Colonic mucosa (tissue), 4 donors: ENCODE measurements at regions not wholly inside any gene's neighbourhood (a gene's known extent, or its start where the extent isn't known, plus 50 kb on each side); places are given as distances from the start of the nearest gene placed in this dataset.

Experiments used
- DNase-seq: peaks from one replicate; pipeline ENCODE4 v3.0.0-alpha.2; 2020
- H3K27ac ChIP-seq: fragments of 200-600 bp; one replicate; pipeline ENCODE4 v1.8.0; 2021
- H3K27me3 ChIP-seq: fragments of 200-600 bp; one replicate; pipeline ENCODE4 v1.8.0; 2021
- H3K36me3 ChIP-seq: fragments of 200-600 bp; one replicate; pipeline ENCODE4 v1.8.0; 2021
- H3K4me1 ChIP-seq: fragments of 200-600 bp; one replicate; pipeline ENCODE4 v1.8.0; 2021; ENCODE audit warnings: mild to moderate bottlenecking
- H3K4me3 ChIP-seq: fragments of 200-600 bp; one replicate; pipeline ENCODE4 v1.8.0; 2021
- H3K9ac ChIP-seq, 2 donors: one replicate each; pipeline ENCODE4 v1.7.0; 2013; ENCODE audit warnings: control low read depth in 2 of 2, low read depth in 2 of 2, low read length in 2 of 2
- H3K9me3 ChIP-seq: fragments of 200-600 bp; one replicate; pipeline ENCODE4 v1.8.0; 2021
- intact Hi-C: fragments of 100-400 bp; cut with DNase I; formaldehyde crosslinking; loops from one replicate; pipeline ENCODE4 v1.14.1; 2022
- TF ChIP-seq, protein P1 (sequence below): fragments of 200-600 bp; IDR thresholded peaks from one replicate; pipeline ENCODE4 v1.8.0; 2022; ENCODE audit warnings: antibody characterized with exemption, mild to moderate bottlenecking
- donor health status: healthy.
- donor health status: DM: no; HTN: no; CAD: no.
- donor health status: DM: no; HTN: no; CAD: no.

DNA sequence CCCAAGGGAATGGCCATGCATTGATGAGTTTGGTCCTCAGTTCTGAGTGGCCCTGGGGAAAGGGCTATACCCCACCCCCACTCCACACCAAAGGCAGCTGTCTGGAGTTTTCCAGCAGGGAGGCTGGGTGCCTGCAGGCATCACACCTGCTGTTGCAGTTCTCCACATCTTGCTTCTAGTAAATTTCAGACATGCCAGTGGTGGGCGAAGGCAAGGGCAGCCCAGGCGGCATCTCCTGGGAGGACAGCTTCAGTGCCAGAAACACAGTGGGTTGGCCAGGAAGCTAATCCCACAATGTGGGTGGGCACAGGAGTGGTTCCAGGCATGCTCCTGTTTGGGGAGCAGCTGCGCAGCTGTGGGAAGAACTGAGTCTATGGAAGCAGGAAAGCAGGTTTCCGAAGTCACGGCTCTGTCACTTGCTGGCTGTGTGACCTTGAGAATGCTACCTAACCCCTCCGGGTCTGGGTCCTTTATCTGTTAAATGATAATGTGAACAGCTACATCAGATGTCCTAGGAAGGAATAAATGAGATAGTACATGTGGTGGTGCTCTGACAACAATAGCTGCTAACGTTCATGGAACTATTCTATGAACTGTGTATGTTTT, 84.6 kb upstream of the SPTBN1 start:
- intact Hi-C loops = no loop called here
- H3K27ac ChIP-seq = no peak overlapping the region
- H3K36me3 ChIP-seq = no peaks in the 10 kb centered on the region
- H3K27me3 ChIP-seq = no peaks in the 10 kb centered on the region
- H3K4me3 ChIP-seq = no peak overlapping the region
- TF ChIP-seq, protein P1, sequence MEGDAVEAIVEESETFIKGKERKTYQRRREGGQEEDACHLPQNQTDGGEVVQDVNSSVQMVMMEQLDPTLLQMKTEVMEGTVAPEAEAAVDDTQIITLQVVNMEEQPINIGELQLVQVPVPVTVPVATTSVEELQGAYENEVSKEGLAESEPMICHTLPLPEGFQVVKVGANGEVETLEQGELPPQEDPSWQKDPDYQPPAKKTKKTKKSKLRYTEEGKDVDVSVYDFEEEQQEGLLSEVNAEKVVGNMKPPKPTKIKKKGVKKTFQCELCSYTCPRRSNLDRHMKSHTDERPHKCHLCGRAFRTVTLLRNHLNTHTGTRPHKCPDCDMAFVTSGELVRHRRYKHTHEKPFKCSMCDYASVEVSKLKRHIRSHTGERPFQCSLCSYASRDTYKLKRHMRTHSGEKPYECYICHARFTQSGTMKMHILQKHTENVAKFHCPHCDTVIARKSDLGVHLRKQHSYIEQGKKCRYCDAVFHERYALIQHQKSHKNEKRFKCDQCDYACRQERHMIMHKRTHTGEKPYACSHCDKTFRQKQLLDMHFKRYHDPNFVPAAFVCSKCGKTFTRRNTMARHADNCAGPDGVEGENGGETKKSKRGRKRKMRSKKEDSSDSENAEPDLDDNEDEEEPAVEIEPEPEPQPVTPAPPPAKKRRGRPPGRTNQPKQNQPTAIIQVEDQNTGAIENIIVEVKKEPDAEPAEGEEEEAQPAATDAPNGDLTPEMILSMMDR = no peak
- no peaks in the 10 kb centered on the region for H3K9me3 ChIP-seq
- no peak overlapping the region for H3K9ac ChIP-seq
- H3K4me1 ChIP-seq = no peaks in the 10 kb centered on the region
- DNase-seq = no peak

DNA sequence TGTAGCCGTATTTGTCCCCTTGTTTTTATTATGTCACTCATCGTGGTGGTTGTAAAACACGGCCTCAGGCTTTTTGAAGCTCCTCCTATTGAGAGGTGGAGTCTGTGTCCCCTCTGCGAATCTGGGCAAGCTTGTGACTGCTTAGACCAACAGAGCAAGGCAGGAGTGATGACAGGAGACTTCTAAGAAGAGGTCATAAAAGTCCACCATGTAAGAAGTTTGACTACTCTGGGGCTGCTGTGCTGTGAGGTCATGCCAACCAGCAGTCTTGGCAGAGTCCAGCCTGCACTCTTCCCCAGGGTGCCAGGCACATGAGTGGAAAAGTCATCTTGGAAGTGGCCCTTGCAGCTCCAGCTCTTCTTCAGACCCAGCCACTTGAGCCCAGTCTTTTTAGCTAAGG, 83.8 kb upstream of the SPTBN1 start:
- Histone ChIP-seq H3K4me3 (no peak overlapping the region), H3K27me3 (no peaks in the 10 kb centered on the region), H3K36me3 (no peaks in the 10 kb centered on the region), H3K9ac (no peak overlapping the region), H3K27ac (no peak overlapping the region), H3K9me3 (no peaks in the 10 kb centered on the region), H3K4me1 (no peaks in the 10 kb centered on the region)
- TF ChIP-seq, protein P1 = no peak
- intact Hi-C loops = no loop called here
- DNase-seq = no peak

DNA sequence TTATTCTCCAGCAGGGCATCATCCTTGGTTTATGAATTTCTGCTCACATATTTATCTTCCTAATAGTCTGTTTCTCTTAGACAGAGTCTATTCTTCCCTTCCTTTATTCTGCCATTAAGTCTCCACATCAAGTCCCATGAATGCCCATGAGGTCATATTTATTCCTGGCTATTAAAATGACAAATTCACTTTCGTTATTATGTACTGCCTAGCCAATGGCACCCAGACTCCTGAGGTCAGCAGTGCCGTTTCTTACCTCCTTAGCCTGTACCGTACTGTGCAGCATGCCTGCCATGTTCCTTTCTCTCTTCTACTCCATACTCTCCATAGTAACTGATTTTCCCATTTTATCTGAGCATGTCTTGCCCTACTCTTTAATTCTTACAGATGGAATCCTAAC, 82.3 kb upstream of the SPTBN1 start:
- Histone ChIP-seq H3K4me1 (no peaks in the 10 kb centered on the region), H3K27ac (no peak overlapping the region), H3K9ac (no peak overlapping the region), H3K9me3 (no peaks in the 10 kb centered on the region), H3K4me3 (no peak overlapping the region), H3K36me3 (no peaks in the 10 kb centered on the region), H3K27me3 (no peaks in the 10 kb centered on the region)
- no peak for DNase-seq
- TF ChIP-seq, protein P1 = no peak
- intact Hi-C loops = no loop called here

DNA sequence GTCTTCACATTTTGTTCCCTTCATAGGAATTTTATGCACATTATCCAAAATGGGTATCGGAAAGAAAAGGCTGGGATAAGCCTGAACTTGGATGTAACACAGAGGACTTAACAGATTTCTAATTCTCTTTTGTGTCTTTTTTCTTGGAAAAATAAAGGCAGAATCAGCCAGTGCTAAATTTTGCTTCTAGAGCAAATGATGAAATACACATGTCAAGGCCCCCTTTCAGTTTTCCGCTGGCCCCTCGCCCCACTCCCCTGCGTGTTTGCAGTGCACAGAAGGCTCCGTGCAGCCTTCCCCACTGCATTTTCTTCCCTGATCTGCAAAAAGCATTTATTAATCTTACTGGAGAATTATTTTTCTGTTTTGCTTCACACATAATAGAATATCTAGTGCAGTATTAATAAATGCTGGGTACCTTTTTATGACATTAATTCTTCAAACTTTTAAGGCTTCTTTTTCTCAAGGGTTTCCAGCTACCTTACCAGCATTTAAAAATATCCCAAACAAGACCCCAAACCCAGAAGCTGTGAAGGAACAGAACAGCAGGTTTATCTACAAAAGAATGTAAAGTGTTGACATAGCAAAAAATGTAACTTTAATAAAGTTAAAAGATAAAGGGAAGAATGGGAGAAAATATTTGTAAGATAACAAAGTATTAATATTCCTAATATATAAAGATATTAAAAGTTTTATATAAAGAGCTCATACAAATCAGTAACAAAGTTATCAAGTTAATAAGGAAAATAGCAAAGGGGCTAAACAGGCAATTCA, 81.3 kb upstream of the SPTBN1 start:
- Histone ChIP-seq H3K4me3 (no peak overlapping the region), H3K9me3 (no peaks in the 10 kb centered on the region), H3K27me3 (no peaks in the 10 kb centered on the region), H3K27ac (no peak overlapping the region), H3K36me3 (no peaks in the 10 kb centered on the region), H3K4me1 (no peaks in the 10 kb centered on the region), H3K9ac (no peak overlapping the region)
- intact Hi-C loops = no loop called here
- TF ChIP-seq, protein P1 = no peak
- no peak for DNase-seq

DNA sequence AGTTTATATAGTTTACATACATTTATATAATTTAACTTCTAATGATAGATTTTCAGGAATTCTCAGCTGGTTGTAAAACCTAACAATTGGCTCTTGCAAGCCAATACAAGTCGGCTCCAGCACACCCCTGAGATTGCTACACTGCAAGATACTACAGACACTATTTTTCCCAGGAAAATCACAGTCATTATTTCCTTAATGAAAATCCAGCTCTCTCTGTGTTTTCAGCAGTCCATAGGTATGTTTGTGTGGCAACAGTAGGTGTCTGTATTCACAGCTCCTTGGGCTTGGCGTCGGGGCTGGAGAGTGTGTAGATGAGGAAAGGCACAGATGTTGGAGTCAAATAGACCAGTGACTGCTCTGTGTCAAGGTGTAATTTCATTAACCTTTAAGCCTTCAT, 78.7 kb upstream of the SPTBN1 start:
- intact Hi-C loops = no loop called here
- TF ChIP-seq, protein P1 = no peak
- no peaks in the 10 kb centered on the region for H3K9me3 ChIP-seq
- H3K27me3 ChIP-seq = no peaks in the 10 kb centered on the region
- no peaks in the 10 kb centered on the region for H3K36me3 ChIP-seq
- H3K4me3 ChIP-seq = no peak overlapping the region
- no peaks in the 10 kb centered on the region for H3K4me1 ChIP-seq
- no peak for DNase-seq
- no peak overlapping the region for H3K27ac ChIP-seq
- H3K9ac ChIP-seq = no peak overlapping the region
